Large intestine (tissue), 3 donors: ENCODE measurements at regions not wholly inside any gene's neighbourhood (a gene's known extent, or its start where the extent isn't known, plus 50 kb on each side); places are given as distances from the start of the nearest gene placed in this dataset.
A peak's percentile ranks its signal among the peaks of the same experiment; 100 is the strongest.

Experiments
- DNase-seq, 2 donors: peaks; one replicate each; pipeline versions ENCODE4 v3.0.0 to v3.0.0-alpha.2; 2013
- H3K27ac ChIP-seq: one replicate; pipeline ENCODE4 v1.5.1; 2013; ENCODE audit warnings: low read length
- H3K27me3 ChIP-seq: 2 replicates; pipeline ENCODE4 v1.6.1; 2013; ENCODE audit warnings: low read length; ENCODE audit not compliant: control insufficient read depth, insufficient read depth
- H3K36me3 ChIP-seq: 2 replicates; pipeline ENCODE4 v1.6.1; 2013; ENCODE audit warnings: low read length; ENCODE audit not compliant: control insufficient read depth, insufficient read depth
- H3K4me1 ChIP-seq: one replicate; pipeline ENCODE4 v1.6.1; 2013; ENCODE audit warnings: low read length; ENCODE audit not compliant: control insufficient read depth, insufficient read depth
- H3K4me3 ChIP-seq: one replicate; pipeline ENCODE4 v1.5.1; 2013; ENCODE audit warnings: low read length
- H3K9me3 ChIP-seq: one replicate; pipeline ENCODE4 v1.6.1; 2013; ENCODE audit warnings: mild to moderate bottlenecking, low read depth, low read length, moderate library complexity; ENCODE audit not compliant: control insufficient read depth
- WGBS: methylation state at CpG from one replicate; pipeline ENCODE4 v1.1.5; 2013; ENCODE audit warnings: low lambda C conversion rate; ENCODE audit not compliant: insufficient coverage; 5-methylcytosine and 5-hydroxymethylcytosine counted together

DNA sequence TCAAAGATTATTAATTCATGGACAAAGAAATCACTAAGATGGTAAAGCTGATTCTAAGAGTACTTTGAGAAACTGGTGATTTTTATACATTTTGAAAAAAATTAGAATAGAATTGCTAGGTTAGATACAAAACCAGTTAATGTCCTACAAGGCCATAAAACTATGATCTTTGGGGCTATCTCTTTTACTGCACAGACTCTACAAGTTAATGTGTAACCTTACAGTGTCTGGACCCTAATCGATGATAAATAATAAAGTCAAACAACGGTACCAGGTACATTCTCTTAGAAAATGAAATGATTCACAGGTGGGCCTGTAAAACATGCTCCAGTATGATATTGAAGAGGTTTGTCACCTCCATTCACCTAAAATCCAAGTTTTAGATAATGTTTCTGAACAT lies 199.8 kb upstream of the LYZL1 start:
- DNase-seq, result peak in 1 of 2 donors; percentile 64
- no peak overlapping the region for H3K4me3 ChIP-seq
- H3K4me1 ChIP-seq, result peaks cover 42% of the 10 kb centered on the region
- no peaks in the 10 kb centered on the region for H3K36me3 ChIP-seq
- no peaks in the 10 kb centered on the region for H3K27me3 ChIP-seq
- H3K9me3 ChIP-seq, result peaks cover 4% of the 10 kb centered on the region
- WGBS, result no CpG with 5 or more reads among the region's 2 CpGs
- peak overlapping the region; percentile 38 for H3K27ac ChIP-seq

DNA sequence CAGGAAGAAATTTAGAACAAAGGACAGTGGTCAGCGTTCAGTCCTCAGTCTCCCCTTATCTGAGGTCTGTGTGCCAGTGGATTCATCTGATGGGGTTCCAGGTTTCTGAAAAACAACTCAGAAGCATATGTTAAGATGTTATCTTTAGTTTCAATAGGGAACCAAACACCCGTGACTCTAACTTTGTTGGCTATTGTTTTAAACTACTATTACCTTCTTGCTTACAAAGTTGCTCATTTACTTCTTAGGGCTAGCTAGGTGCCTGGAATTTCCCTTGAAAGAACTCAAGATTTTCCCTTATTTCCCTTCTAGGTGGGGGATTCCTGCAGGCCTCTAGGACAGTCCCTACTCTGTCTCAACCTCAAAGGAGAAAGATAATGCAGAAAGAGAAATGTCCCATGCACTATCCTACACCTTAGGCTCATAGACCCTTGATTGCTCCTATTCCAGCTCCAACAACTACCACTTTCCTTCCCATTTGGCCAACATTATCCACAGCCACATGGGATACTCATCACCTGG lies 192.5 kb upstream of the LYZL1 start:
- DNase-seq, result no peak
- no peaks in the 10 kb centered on the region for H3K27me3 ChIP-seq
- no peak overlapping the region for H3K27ac ChIP-seq
- no peak overlapping the region for H3K4me3 ChIP-seq
- peaks cover 4% of the 10 kb centered on the region for H3K9me3 ChIP-seq
- 60% methylated on average over 2 of the region's 2 CpGs for WGBS
- no peaks in the 10 kb centered on the region for H3K36me3 ChIP-seq
- no peaks in the 10 kb centered on the region for H3K4me1 ChIP-seq

DNA sequence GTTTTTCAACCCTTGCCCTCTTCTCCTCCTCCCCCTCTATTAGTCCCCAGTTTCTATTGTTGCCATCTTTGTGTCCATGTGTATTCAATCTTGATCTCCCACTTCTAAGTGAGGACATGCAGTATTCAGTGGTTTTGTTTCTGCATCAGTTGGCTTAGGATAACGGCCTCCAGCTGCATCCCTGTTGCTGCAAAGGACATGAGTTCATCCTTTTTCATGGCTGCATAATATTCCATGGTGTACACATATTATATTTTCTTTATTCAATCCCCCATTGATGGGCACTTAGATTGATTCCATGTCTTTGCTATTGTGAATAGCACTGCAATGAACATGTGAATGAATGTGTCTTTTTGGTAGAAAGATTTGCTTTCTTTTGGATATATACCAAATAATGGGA lies 190.4 kb upstream of the LYZL1 start:
- no peak for DNase-seq
- WGBS, result no CpG with 5 or more reads among the region's 1 CpG

DNA sequence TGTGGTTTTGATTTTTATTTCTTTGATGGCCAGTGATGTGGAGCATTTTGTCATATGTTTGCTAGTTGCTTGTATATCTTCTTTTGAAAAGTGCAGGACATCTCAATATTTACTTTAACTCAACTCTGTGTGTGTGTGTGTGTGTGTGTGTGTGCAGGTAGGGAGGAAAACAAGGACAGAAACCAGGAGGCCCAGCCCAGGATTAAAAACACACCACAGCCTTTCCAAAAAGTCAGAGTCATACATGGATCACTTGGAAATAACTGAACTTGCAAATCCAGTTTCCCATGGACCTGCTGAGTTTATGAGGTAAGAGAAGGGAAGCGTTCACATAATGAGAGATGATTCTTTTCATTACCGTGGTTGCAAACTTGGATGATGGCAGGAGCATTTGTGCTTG lies 189.9 kb upstream of the LYZL1 start:
- no peak for DNase-seq
- H3K27ac ChIP-seq, result no peak overlapping the region
- no peaks in the 10 kb centered on the region for H3K4me1 ChIP-seq
- H3K36me3 ChIP-seq, result no peaks in the 10 kb centered on the region
- H3K27me3 ChIP-seq, result no peaks in the 10 kb centered on the region
- H3K9me3 ChIP-seq, result peaks cover 8% of the 10 kb centered on the region
- H3K4me3 ChIP-seq, result no peak overlapping the region
- no CpG with 5 or more reads among the region's 2 CpGs for WGBS

More for the DNA sequence above, 190.4 kb upstream of the LYZL1 start:
- H3K4me1 ChIP-seq, result no peaks in the 10 kb centered on the region
- H3K27me3 ChIP-seq, result no peaks in the 10 kb centered on the region
- H3K36me3 ChIP-seq, result no peaks in the 10 kb centered on the region
- H3K9me3 ChIP-seq, result peaks cover 4% of the 10 kb centered on the region
- H3K27ac ChIP-seq, result no peak overlapping the region
- H3K4me3 ChIP-seq, result no peak overlapping the region

DNA sequence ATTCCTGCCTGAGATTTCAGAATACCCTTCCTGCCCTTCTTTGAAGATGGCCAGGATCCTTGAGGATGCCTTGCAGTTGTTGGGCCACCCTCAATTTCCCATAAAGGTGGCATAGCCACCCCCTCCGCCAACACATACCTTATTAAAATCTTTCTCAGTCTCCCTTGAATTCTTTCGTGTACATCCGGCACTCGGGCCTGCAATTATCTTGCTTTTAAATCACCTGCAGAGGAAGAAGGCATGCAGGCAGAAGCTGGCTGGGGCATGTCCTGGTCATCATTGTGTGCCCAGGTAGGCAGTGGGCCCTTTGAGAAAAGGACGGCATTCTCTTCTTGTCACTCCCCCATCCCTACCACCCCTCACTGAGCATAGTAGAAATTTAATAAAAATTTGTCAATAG lies 189.5 kb upstream of the LYZL1 start:
- Histone ChIP-seq H3K9me3 (peaks cover 8% of the 10 kb centered on the region), H3K4me1 (peaks cover 2% of the 10 kb centered on the region), H3K27me3 (no peaks in the 10 kb centered on the region), H3K4me3 (no peak overlapping the region), H3K27ac (no peak overlapping the region), H3K36me3 (no peaks in the 10 kb centered on the region)
- 100% methylated on average over 1 of the region's 5 CpGs for WGBS
- no peak for DNase-seq

DNA sequence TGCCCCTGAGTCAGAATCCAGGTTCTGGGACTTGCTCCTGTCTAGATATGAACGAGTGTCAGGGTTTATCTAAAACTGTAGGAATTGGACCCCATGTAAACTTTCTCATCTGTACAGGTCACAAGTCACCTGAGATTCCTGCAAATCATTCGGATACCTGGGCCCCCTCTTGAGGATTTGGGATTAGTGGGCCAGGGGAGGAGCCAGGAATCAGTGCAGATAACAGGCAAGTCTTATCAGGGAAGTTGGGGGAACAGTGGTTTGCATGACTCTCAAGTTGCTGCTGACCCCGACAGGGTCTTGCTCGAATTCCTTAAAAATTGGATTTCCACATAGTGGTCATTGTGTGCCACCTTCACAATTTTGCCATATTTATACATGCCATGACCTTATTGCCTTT lies 188.4 kb upstream of the LYZL1 start:
- WGBS, result no CpG with 5 or more reads among the region's 4 CpGs
- DNase-seq, result no peak
- Histone ChIP-seq H3K4me3 (no peak overlapping the region), H3K27me3 (no peaks in the 10 kb centered on the region), H3K27ac (no peak overlapping the region), H3K4me1 (peaks cover 10% of the 10 kb centered on the region), H3K9me3 (peaks cover 8% of the 10 kb centered on the region), H3K36me3 (no peaks in the 10 kb centered on the region)

DNA sequence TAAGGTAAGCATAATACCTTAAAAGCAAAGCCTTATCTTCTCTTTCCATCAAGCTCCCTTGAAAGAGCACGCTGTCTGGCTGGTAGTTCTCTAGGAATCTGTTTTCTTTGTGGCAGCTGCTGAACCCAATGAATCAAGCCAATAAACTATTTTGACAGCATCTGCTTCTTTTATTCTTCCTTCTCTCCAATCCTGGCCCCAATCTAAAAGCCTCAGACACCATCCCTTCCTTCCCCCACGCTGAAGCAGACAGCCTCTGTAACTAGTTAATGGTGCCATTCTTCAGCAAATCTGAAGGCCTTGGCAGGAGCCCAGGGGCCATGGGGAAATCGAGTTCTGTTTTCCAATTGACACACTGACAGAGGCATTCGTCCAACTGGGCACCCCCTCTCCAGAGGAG lies 186.6 kb upstream of the LYZL1 start:
- Histone ChIP-seq H3K4me3 (no peak overlapping the region), H3K27me3 (no peaks in the 10 kb centered on the region), H3K36me3 (no peaks in the 10 kb centered on the region), H3K27ac (no peak overlapping the region), H3K9me3 (peaks cover 8% of the 10 kb centered on the region), H3K4me1 (peaks cover 12% of the 10 kb centered on the region)
- WGBS, result no CpG with 5 or more reads among the region's 4 CpGs
- no peak for DNase-seq

DNA sequence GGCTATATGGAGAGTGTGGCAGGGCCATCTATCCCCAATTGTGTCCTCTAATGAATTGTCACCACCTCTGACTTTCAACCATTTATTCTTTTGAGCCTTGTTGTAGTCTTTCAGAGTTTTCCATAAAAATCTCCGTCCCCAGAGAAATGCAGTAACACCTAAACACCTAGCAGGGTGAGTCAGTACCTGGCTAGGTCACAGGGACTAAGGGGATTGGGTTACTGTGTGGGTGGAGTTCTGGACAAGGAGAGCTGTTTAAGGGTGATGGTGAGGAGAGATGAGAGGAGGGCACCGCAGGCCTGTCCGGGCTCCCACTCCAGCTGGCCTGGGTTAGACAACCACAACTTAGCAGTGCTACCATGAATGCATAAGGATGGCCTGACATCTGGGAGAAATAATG lies 186.2 kb upstream of the LYZL1 start:
- peaks cover 12% of the 10 kb centered on the region for H3K4me1 ChIP-seq
- no peak for DNase-seq
- no peak overlapping the region for H3K27ac ChIP-seq
- H3K36me3 ChIP-seq, result no peaks in the 10 kb centered on the region
- peaks cover 8% of the 10 kb centered on the region for H3K9me3 ChIP-seq
- H3K4me3 ChIP-seq, result no peak overlapping the region
- no peaks in the 10 kb centered on the region for H3K27me3 ChIP-seq
- no CpG with 5 or more reads among the region's 3 CpGs for WGBS

DNA sequence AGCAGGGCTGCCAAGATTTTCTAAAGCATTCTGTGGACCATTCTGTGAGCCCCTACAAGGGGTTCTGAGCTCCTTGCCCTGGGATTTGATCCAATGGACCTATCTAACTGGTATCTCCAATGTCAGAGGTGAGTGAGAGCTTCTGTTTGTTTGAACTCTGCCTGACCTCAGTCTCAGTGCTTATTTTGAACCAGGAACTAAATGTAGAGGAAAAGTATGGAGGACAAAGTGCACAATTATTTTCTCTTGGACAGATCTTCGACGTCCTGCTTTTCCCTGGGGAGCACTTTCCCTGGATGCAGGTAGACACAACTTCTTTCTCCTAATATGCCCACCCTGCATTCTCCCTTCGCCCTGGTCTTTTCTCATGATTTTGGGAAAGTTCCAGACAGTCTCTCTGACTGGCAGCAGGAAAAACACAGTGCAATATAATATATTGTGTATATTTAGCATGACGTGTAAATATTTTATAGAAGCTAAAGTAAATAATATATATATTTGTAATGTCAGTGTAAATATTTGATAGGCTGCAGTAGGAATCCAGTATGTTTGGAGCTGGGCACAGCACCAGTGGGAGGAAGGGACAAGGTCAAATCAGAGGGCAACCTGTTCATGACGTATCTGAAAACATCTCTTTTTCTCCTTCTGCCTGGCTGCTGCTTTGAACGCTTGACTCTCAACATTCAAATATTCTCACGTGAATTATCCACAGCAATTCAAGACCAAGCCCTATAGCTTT lies 184.0 kb upstream of the LYZL1 start:
- WGBS, result 0% methylated on average over 1 of the region's 7 CpGs
- Histone ChIP-seq H3K4me1 (peaks cover 12% of the 10 kb centered on the region), H3K27ac (no peak overlapping the region), H3K36me3 (no peaks in the 10 kb centered on the region), H3K9me3 (peaks cover 8% of the 10 kb centered on the region), H3K4me3 (no peak overlapping the region), H3K27me3 (no peaks in the 10 kb centered on the region)
- peak in 1 of 2 donors; percentile 64 for DNase-seq

DNA sequence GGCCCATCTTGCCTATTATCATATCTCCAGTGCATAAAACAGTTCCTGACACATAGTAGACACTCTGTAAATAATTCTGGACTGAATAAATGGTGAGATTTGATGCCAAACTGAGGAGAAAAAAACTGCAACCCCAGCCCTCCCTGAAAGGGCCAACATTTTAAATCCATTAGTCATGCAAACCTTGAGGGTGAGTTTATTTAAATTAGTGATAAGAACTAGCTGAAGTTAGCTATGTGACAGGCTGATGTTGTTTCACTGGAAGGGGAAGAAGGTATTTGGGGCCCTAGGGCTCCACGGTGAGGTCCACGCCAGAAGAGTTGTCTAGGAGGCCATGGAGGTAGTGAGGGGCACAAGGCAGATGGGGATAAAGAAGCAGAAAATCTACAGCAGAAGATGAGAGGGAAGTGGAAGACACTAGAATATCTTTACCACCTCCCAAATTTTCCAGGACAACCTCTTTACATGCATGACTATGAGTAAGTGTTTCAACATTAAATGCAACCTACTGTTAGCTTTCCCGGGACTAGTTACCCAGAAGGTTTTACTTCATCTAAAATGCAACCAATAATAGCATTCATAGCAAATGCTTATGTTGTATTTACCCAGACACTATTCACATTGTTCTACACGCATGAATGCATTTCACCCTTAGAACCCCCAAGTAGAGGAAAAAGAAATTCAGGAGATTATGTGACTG lies 183.2 kb upstream of the LYZL1 start:
- Histone ChIP-seq H3K27me3 (no peaks in the 10 kb centered on the region), H3K4me3 (no peak overlapping the region), H3K27ac (no peak overlapping the region), H3K9me3 (peaks cover 8% of the 10 kb centered on the region), H3K36me3 (no peaks in the 10 kb centered on the region), H3K4me1 (peaks cover 12% of the 10 kb centered on the region)
- DNase-seq, result no peak
- WGBS, result 100% methylated on average over 1 of the region's 4 CpGs
